ENCODE measurements at regions not wholly inside any gene's neighbourhood (a gene's known extent, or its start where the extent isn't known, plus 50 kb on each side); places are given as distances from the start of the nearest gene placed in this dataset.

- intact Hi-C loops (cut with DNase I), result no loop called here
- no peaks in the 10 kb centered on the region for H3K27me3 ChIP-seq
- no peak overlapping the region for H3K4me3 ChIP-seq
- no peaks in the 10 kb centered on the region for H3K9me3 ChIP-seq
- no peak for DNase-seq (ENCODE audit: low spot score in 2 of 2)
- TF ChIP-seq CTCF (IDR thresholded peaks at IDR 0.05), result no peak
- no peaks in the 10 kb centered on the region for H3K4me1 ChIP-seq
- no peaks in the 10 kb centered on the region for H3K36me3 ChIP-seq
- H3K27ac ChIP-seq, result no peak overlapping the region
These were observed 539.6 kb upstream of the NOX3 start for GRCh38 chr6:155995281-155995680.

GRCh38 chr6:155994086-155994485 is 538.4 kb upstream of the NOX3 start:
- no peaks in the 10 kb centered on the region for H3K4me1 ChIP-seq
- H3K4me3 ChIP-seq, result no peak overlapping the region
- no peak overlapping the region for H3K27ac ChIP-seq
- DNase-seq (ENCODE audit: low spot score in 2 of 2), result no peak
- H3K9me3 ChIP-seq, result no peaks in the 10 kb centered on the region
- H3K27me3 ChIP-seq, result no peaks in the 10 kb centered on the region
- H3K36me3 ChIP-seq, result no peaks in the 10 kb centered on the region
- intact Hi-C loops (cut with DNase I), result no loop called here
- TF ChIP-seq CTCF (IDR thresholded peaks at IDR 0.05), result no peak

- DNase-seq (ENCODE audit: low spot score in 2 of 2), result no peak
- no peak for TF ChIP-seq CTCF (IDR thresholded peaks at IDR 0.05)
- intact Hi-C loops (cut with DNase I), result no loop called here
These were observed 537.6 kb upstream of the NOX3 start for GRCh38 chr6:155993240-155993639.

GRCh38 chr6:155985660-155986138 is 530.1 kb upstream of the NOX3 start:
- no peak for TF ChIP-seq CTCF (IDR thresholded peaks at IDR 0.05)
- Histone ChIP-seq H3K4me3 (no peak overlapping the region), H3K9me3 (no peaks in the 10 kb centered on the region), H3K27me3 (no peaks in the 10 kb centered on the region), H3K27ac (peak overlapping the region; percentile 20 to 71), H3K4me1 (peaks cover 0 to 11% of the 10 kb centered on the region in 2 donors), H3K36me3 (no peaks in the 10 kb centered on the region)
- no peak for DNase-seq (ENCODE audit: low spot score in 2 of 2)
- intact Hi-C loops (cut with DNase I), result no loop called here

More at GRCh38 chr6:155993240-155993639, 537.6 kb upstream of the NOX3 start:
- H3K27ac ChIP-seq, result no peak overlapping the region
- no peak overlapping the region for H3K4me3 ChIP-seq
- no peaks in the 10 kb centered on the region for H3K4me1 ChIP-seq
- H3K9me3 ChIP-seq, result no peaks in the 10 kb centered on the region
- no peaks in the 10 kb centered on the region for H3K36me3 ChIP-seq
- no peaks in the 10 kb centered on the region for H3K27me3 ChIP-seq

GRCh38 chr6:155980768-155981079 is 525.1 kb upstream of the NOX3 start:
- intact Hi-C loops (cut with DNase I), result loop anchor here (5.0 kb wide), 1 partner anchor 43 kb away; no protein-coding TSS in a partner anchor
- H3K4me3 ChIP-seq, result no peak overlapping the region

More at GRCh38 chr6:155980768-155981079, 525.1 kb upstream of the NOX3 start:
- no peaks in the 10 kb centered on the region for H3K9me3 ChIP-seq
- peaks cover 0 to 14% of the 10 kb centered on the region in 2 donors for H3K4me1 ChIP-seq
- no peak for TF ChIP-seq CTCF (IDR thresholded peaks at IDR 0.05)
- H3K36me3 ChIP-seq, result no peaks in the 10 kb centered on the region
- H3K27ac ChIP-seq, result peak overlapping the region in 1 of 2 donors; percentile 4
- DNase-seq (ENCODE audit: low spot score in 2 of 2), result no peak
- H3K27me3 ChIP-seq, result no peaks in the 10 kb centered on the region

Measured in ascending aorta (tissue), 2 donors.